HG03139 (cell line): ENCODE measurements at regions not wholly inside any gene's neighbourhood (a gene's known extent, or its start where the extent isn't known, plus 50 kb on each side); places are given as distances from the start of the nearest gene placed in this dataset.

ENCODE experiments used
- ATAC-seq: cut with Tn5 transposase; IDR thresholded peaks from one replicate; pipeline ENCODE4 v1.9.1; 2021; ENCODE audit not compliant: unreplicated experiment

GRCh38 chr2:41958775-41959174 is 89.0 kb upstream of the PKDCC start:
- no peak for ATAC-seq

- ATAC-seq = no peak
These were observed 88.1 kb upstream of the PKDCC start for GRCh38 chr2:41959760-41960159.

- ATAC-seq = no peak
These were observed 84.7 kb upstream of the PKDCC start for GRCh38 chr2:41962922-41963622.

GRCh38 chr2:41963661-41964525 is 83.9 kb upstream of the PKDCC start:
- no peak for ATAC-seq

GRCh38 chr2:41965173-41965908 is 82.5 kb upstream of the PKDCC start:
- no peak for ATAC-seq

GRCh38 chr2:41965909-41966295 is 81.9 kb upstream of the PKDCC start:
- ATAC-seq = no peak

- ATAC-seq = no peak
These were observed 81.4 kb upstream of the PKDCC start for GRCh38 chr2:41966431-41966893.

GRCh38 chr2:41966920-41967319 is 80.9 kb upstream of the PKDCC start:
- ATAC-seq = no peak

GRCh38 chr2:41967476-41968181 is 80.2 kb upstream of the PKDCC start:
- ATAC-seq = no peak

GRCh38 chr2:41968182-41968578 is 79.6 kb upstream of the PKDCC start:
- ATAC-seq = no peak

- ATAC-seq = no peak
These were observed 76.7 kb upstream of the PKDCC start for GRCh38 chr2:41970988-41971660.

GRCh38 chr2:41972179-41972578 is 75.6 kb upstream of the PKDCC start:
- no peak for ATAC-seq

- ATAC-seq = no peak
These were observed 75.0 kb upstream of the PKDCC start for GRCh38 chr2:41972819-41973218.

GRCh38 chr2:41973871-41974270 is 74.0 kb upstream of the PKDCC start:
- no peak for ATAC-seq

GRCh38 chr2:41981417-41981816 is 66.4 kb upstream of the PKDCC start:
- no peak for ATAC-seq

GRCh38 chr2:41985573-41986095 is 62.2 kb upstream of the PKDCC start:
- ATAC-seq = no peak

GRCh38 chr2:41989501-41990180 is 58.2 kb upstream of the PKDCC start:
- ATAC-seq = no peak

GRCh38 chr2:41990245-41990644 is 57.6 kb upstream of the PKDCC start:
- no peak for ATAC-seq

GRCh38 chr2:41990688-41991087 is 57.1 kb upstream of the PKDCC start:
- ATAC-seq = no peak
